Activated CD8-positive, alpha-beta T cell treated with anti-CD3 and anti-CD28 coated beads for 36 hours (primary cell): ENCODE measurements at regions not wholly inside any gene's neighbourhood (a gene's known extent, or its start where the extent isn't known, plus 50 kb on each side); places are given as distances from the start of the nearest gene placed in this dataset.

Source experiments
- ATAC-seq: fragments of 200-7000 bp; cut with Tn5 transposase; one replicate; pipeline ENCODE4 v1.10.0; 2021; ENCODE audit warnings: mild to moderate bottlenecking, moderate library complexity
- CTCF ChIA-PET: fragments of 350-600 bp; sonication (Branson Sonifier 250); formaldehyde crosslinking; loops from one replicate; lab custom pipeline; 2021; ENCODE audit warnings: antibody characterized with exemption; lab: Charles Lee
- POLR2A ChIA-PET: fragments of 350-600 bp; sonication (Branson Sonifier 250); formaldehyde crosslinking; loops from one replicate; lab custom pipeline; 2021; ENCODE audit warnings: antibody characterized with exemption; lab: Charles Lee
- DNase-seq: peaks from one replicate; pipeline ENCODE4 v3.0.0-alpha.2; 2020
- H3K27ac Mint-ChIP-seq: one replicate; pipeline ENCODE4 v1.8.0; 2021; ENCODE audit warnings: mild to moderate bottlenecking, mixed read lengths
- H3K27me3 Mint-ChIP-seq: one replicate; pipeline ENCODE4 v1.8.0; 2021; ENCODE audit warnings: mixed read lengths
- H3K36me3 Mint-ChIP-seq: one replicate; pipeline ENCODE4 v1.8.0; 2021; ENCODE audit warnings: low read depth, mixed read lengths
- H3K4me1 Mint-ChIP-seq: one replicate; pipeline ENCODE4 v1.8.0; 2021; ENCODE audit warnings: low read depth, mixed read lengths
- H3K4me3 Mint-ChIP-seq: one replicate; pipeline ENCODE4 v1.8.0; 2021; ENCODE audit warnings: mild to moderate bottlenecking, moderate library complexity, mixed read lengths
- H3K9me3 Mint-ChIP-seq: one replicate; pipeline ENCODE4 v1.8.0; 2021; ENCODE audit warnings: mixed read lengths
- intact Hi-C: fragments of 100-400 bp; cut with micrococcal nuclease; formaldehyde crosslinking; loops from one replicate; pipeline ENCODE4 v1.10.0; 2022
- TF ChIP-seq, protein P1 (sequence below): fragments of 200-600 bp; IDR thresholded peaks from one replicate; pipeline ENCODE4 v1.8.0; 2022; ENCODE audit warnings: antibody characterized with exemption, mild to moderate bottlenecking

DNA sequence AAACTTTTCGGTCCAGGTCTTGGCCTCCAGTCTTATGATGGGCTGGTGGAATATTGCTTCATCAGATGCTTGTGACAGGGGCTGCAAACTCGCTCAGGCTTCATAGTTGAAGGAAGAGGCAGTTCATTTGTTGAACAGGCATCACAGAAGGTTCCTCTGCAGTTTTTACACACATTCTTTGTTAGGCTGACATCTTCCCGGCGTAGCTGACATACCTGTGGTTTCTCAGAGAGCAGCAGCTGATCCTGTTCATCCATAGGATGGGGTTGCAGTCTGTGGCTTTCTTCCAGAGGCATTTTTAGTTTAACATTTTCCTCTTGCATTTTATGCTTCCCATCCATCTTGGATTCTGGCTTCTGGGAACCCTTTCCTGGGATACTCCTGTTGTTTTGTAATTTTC lies 1255.2 kb downstream of the EFNA5 start:
- TF ChIP-seq, protein P1, sequence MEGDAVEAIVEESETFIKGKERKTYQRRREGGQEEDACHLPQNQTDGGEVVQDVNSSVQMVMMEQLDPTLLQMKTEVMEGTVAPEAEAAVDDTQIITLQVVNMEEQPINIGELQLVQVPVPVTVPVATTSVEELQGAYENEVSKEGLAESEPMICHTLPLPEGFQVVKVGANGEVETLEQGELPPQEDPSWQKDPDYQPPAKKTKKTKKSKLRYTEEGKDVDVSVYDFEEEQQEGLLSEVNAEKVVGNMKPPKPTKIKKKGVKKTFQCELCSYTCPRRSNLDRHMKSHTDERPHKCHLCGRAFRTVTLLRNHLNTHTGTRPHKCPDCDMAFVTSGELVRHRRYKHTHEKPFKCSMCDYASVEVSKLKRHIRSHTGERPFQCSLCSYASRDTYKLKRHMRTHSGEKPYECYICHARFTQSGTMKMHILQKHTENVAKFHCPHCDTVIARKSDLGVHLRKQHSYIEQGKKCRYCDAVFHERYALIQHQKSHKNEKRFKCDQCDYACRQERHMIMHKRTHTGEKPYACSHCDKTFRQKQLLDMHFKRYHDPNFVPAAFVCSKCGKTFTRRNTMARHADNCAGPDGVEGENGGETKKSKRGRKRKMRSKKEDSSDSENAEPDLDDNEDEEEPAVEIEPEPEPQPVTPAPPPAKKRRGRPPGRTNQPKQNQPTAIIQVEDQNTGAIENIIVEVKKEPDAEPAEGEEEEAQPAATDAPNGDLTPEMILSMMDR, result no peak
- intact Hi-C loops, result no loop called here
- DNase-seq (no peak), ATAC-seq (no peak)
- no peaks in the 10 kb centered on the region for H3K27me3 Mint-ChIP-seq
- H3K36me3 Mint-ChIP-seq, result no peaks in the 10 kb centered on the region
- H3K27ac Mint-ChIP-seq, result no peak overlapping the region
- H3K9me3 Mint-ChIP-seq, result peaks cover 3% of the 10 kb centered on the region
- no peak overlapping the region for H3K4me3 Mint-ChIP-seq
- ChIA-PET CTCF (no interaction called here), POLR2A (no interaction called here)
- H3K4me1 Mint-ChIP-seq, result no peaks in the 10 kb centered on the region

- Mint-ChIP-seq H3K9me3 (peaks cover 3% of the 10 kb centered on the region), H3K27ac (no peak overlapping the region), H3K4me1 (no peaks in the 10 kb centered on the region), H3K4me3 (no peak overlapping the region), H3K27me3 (no peaks in the 10 kb centered on the region), H3K36me3 (no peaks in the 10 kb centered on the region)
- DNase-seq (no peak), ATAC-seq (no peak)
- ChIA-PET CTCF (no interaction called here), POLR2A (no interaction called here)
- TF ChIP-seq, protein P1, result no peak
- intact Hi-C loops, result no loop called here
Measured at GRCh38 chr5:106414342-106414741, 1256.4 kb downstream of the EFNA5 start.

DNA sequence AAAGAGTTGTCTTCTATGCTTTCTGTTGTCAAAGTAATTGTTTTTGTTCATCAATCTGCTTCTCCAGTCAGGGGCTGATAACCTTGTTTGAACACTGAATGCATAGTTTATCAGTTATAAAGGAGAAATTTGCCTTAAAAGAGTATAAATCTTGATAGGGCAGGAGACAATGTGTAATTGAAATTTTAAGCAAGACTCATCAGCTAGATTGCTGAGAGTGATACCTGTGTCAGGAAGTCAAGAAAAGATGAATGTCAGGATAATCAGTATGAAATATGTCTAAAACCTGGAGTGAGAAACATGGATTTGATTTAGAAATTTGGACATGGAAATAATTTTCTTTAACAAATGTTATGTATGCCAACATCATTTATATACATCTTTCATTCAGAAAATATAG lies 1258.1 kb downstream of the EFNA5 start:
- no peak for DNase-seq
- Mint-ChIP-seq H3K4me3 (no peak overlapping the region), H3K27ac (no peak overlapping the region), H3K4me1 (no peaks in the 10 kb centered on the region), H3K36me3 (no peaks in the 10 kb centered on the region), H3K9me3 (peaks cover 3% of the 10 kb centered on the region), H3K27me3 (no peaks in the 10 kb centered on the region)
- no peak for ATAC-seq
- TF ChIP-seq, protein P1, result no peak
- ChIA-PET POLR2A (interaction anchor here (0.6 kb wide), 1 partner anchor 276 kb away, joined by 3 read pairs; no protein-coding TSS in a partner anchor), CTCF (no interaction called here)
- intact Hi-C loops, result no loop called here

GRCh38 chr5:106408570-106408969 lies 1262.2 kb downstream of the EFNA5 start:
- Mint-ChIP-seq H3K4me3 (no peak overlapping the region), H3K27me3 (no peaks in the 10 kb centered on the region), H3K9me3 (no peaks in the 10 kb centered on the region), H3K27ac (no peak overlapping the region), H3K36me3 (no peaks in the 10 kb centered on the region), H3K4me1 (no peaks in the 10 kb centered on the region)
- ChIA-PET CTCF (no interaction called here), POLR2A (interaction anchor here (0.5 kb wide), 1 partner anchor 9 kb away, joined by 3 read pairs; no protein-coding TSS in a partner anchor)
- DNase-seq (no peak), ATAC-seq (no peak)
- TF ChIP-seq, protein P1, result no peak
- intact Hi-C loops, result no loop called here

DNA sequence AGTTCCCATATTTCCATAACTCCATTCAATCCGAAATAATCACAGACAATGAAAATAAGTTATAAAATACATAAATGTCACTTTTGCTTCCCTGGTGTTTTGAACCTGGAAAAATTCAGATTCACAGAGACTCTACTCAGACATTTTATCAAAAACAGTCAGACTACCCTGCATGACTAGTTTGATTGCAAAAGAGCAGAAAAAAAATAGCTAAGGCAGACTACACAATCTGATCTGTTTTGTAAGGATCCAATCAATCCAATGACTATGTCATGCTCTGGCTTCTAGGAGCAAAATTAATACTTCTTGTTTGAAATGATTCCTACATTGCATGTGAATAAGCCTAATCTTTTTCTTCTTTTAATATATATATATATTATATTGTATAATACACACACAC lies 1262.6 kb downstream of the EFNA5 start:
- intact Hi-C loops, result no loop called here
- DNase-seq (no peak), ATAC-seq (no peak)
- H3K9me3 Mint-ChIP-seq, result no peaks in the 10 kb centered on the region
- no peak overlapping the region for H3K27ac Mint-ChIP-seq
- H3K36me3 Mint-ChIP-seq, result no peaks in the 10 kb centered on the region
- CTCF ChIA-PET, result no interaction called here
- no peaks in the 10 kb centered on the region for H3K4me1 Mint-ChIP-seq
- POLR2A ChIA-PET, result interaction anchor here (0.5 kb wide), 1 partner anchor 9 kb away, joined by 3 read pairs; no protein-coding TSS in a partner anchor
- TF ChIP-seq, protein P1, result no peak
- H3K4me3 Mint-ChIP-seq, result no peak overlapping the region
- no peaks in the 10 kb centered on the region for H3K27me3 Mint-ChIP-seq
